ENCODE measurements at regions not wholly inside any gene's neighbourhood (a gene's known extent, or its start where the extent isn't known, plus 50 kb on each side); places are given as distances from the start of the nearest gene placed in this dataset.
A peak's percentile ranks its signal among the peaks of the same experiment; 100 is the strongest.

DNA sequence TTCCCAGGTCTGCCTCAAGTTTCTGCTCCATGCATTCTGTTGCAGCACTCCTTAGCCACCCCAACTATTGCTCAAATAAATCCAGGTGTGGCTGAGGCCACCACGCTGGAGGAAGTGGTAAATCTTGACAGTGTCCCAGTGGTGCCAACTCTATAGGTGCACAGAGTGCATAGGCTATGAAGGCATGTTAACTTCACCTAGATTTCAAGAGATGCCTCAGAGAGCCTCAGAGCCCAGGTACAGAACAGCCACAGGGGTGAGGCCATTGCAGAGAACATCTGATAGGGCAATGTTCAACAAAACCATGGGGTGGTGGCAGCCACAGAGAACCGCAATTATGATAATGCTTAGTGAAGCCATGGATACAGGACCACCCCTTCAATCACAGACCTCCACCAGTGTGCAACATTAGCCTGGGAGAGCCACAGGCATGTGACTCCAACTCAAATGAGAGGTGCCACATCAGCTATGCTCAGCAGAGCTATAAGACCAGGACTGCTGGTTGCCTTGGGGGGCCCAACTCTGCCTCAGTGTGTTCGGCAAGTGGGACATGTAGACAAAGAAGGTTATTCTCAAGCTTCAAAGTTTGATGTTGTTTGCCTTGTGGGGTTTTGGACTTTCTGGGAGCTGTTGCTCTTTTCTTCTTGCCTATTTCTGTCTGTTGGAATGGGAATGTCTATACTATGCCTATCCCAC is 468.7 kb downstream of the ANKRD50 start:
- DNase-seq (ENCODE audit: low read depth) = no peak
- H3K4me3 ChIP-seq (ENCODE audit: low read length) = no peak overlapping the region
- TF ChIP-seq, protein P1, sequence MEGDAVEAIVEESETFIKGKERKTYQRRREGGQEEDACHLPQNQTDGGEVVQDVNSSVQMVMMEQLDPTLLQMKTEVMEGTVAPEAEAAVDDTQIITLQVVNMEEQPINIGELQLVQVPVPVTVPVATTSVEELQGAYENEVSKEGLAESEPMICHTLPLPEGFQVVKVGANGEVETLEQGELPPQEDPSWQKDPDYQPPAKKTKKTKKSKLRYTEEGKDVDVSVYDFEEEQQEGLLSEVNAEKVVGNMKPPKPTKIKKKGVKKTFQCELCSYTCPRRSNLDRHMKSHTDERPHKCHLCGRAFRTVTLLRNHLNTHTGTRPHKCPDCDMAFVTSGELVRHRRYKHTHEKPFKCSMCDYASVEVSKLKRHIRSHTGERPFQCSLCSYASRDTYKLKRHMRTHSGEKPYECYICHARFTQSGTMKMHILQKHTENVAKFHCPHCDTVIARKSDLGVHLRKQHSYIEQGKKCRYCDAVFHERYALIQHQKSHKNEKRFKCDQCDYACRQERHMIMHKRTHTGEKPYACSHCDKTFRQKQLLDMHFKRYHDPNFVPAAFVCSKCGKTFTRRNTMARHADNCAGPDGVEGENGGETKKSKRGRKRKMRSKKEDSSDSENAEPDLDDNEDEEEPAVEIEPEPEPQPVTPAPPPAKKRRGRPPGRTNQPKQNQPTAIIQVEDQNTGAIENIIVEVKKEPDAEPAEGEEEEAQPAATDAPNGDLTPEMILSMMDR (conservative IDR thresholded peaks at IDR 0.05; ENCODE audit: low read length) = no peak

DNA sequence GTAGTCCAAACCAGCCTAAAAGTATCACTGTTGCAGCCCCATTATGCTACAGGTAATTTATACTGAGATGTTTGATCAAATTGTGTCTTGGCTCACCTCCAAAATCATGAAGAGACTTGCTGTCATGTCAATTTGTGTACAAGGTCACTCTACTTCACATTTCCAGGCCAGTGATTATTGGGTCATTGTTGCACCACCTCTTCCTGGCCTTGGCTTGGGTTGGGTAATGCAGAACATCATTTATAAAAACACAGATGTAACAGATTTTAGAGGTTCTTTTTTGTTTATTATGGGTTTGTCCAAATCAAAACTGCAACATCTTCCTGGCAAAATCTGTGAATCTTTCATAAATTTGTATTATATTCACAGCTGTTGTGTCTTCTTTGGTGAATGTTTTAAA is 459.5 kb downstream of the ANKRD50 start:
- no peak overlapping the region for H3K4me3 ChIP-seq (ENCODE audit: low read length)
- TF ChIP-seq, protein P1 (conservative IDR thresholded peaks at IDR 0.05; ENCODE audit: low read length) = no peak
- DNase-seq (ENCODE audit: low read depth) = no peak

DNA sequence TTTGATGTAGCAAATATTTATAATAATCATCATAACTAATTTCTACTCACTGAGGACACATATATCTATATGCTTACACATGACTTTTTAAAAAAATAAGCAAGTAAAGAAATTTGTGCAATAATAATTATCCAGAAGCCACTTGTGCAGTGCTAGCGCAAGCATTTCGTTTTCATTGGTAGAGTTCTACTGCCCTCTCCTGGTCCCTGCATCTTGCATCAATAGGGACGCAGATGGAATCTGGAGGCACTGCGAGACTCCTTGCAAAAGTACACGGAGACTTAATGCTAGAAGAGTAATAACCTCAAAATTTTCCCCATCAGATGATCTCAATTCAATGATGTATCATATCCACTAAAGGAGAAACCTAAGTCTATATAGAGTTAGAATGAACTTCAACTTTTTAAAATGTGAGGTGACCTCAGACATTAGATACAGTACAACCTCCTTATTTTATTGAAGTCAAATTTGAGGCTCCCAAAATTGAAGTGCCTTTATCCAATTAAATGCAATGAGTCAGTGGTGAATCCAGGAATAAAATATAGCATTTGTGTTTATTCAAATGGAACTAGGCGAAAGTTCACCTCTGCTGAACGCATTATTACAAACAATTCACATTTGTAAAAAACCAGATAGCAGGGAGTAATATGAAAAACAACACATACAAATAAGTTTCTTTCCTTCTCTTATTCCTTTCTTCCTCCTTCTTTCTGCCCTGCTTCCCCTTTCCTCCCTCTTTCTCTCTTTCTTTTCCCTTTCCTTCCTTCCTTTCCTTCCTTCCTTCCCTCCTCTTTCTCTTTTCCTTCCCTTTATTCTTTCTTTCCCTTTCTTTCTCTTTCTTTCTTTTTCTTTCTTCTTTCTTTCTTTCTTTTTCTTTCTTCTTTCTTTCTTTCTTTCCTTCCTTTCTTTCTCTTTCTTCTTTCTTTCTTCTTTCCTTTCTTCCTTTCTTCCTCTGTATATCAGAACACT is 450.0 kb downstream of the ANKRD50 start:
- no peak overlapping the region for H3K4me3 ChIP-seq (ENCODE audit: low read length)
- DNase-seq (ENCODE audit: low read depth) = peak; percentile 82
- TF ChIP-seq, protein P1 (conservative IDR thresholded peaks at IDR 0.05; ENCODE audit: low read length) = peak; percentile 99

DNA sequence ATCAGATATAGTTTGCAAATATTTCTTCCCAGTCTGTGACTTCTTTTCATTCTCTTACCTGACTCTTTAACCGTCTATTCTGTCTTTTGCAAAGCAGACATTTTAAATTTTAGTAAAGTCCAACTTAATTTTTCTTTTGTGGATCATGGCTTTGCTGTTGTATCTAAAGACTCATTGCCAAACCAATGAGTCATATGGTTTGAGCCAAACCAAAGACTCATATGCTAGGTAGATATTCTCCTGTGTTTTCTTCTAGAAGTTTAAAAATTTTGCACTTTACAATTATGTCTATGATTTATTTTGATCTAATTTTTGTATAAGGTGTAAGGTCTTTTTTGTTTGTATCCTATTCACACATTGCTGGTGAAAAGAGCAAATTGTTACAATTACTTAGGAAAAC is 446.8 kb downstream of the ANKRD50 start:
- TF ChIP-seq, protein P1 (conservative IDR thresholded peaks at IDR 0.05; ENCODE audit: low read length) = no peak

DNA sequence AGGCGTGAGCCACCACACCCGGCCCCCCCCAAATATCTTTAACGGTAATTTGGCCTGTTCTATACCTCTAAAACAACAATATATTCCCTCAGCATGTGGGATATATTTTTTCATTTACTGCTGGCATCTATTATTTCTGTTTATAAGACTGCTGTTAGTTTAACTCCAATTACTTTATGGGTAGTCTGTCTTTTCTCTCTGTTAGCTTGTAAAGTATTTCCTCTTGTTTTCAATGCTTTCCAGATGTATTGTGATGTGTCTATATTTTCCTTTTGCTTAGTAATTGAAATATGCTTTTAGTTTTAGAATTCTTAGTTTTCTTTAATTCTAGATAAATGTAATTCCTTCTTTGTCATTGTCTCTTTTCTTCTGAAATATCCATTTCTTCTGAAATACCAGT is 445.8 kb downstream of the ANKRD50 start:
- TF ChIP-seq, protein P1 (conservative IDR thresholded peaks at IDR 0.05; ENCODE audit: low read length) = no peak
- no peak for DNase-seq (ENCODE audit: low read depth)

More for the DNA sequence above, 446.8 kb downstream of the ANKRD50 start:
- DNase-seq (ENCODE audit: low read depth) = no peak
- no peak overlapping the region for H3K4me3 ChIP-seq (ENCODE audit: low read length)

DNA sequence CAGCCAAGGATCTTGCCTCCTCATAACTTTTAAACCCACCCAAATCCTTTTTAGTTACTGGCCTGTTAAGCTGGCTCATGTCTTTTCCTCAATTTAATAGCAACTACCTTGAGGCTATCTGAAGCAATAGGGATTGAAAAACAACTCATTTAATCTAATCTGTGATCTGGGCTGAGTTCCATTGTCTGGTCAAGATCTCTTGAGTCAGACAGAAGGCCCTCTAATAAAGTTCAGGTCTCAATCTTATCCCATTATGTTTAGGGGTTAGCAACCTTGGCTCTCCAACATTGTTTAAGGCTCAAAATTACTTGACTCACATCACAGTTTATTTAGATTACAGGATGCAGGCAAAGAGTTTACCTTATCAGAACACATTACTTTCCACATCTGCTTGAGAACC is 436.1 kb downstream of the ANKRD50 start:
- H3K4me3 ChIP-seq (ENCODE audit: low read length) = no peak overlapping the region
- DNase-seq (ENCODE audit: low read depth) = no peak
- TF ChIP-seq, protein P1 (conservative IDR thresholded peaks at IDR 0.05; ENCODE audit: low read length) = no peak

More for the DNA sequence above, 445.8 kb downstream of the ANKRD50 start:
- H3K4me3 ChIP-seq (ENCODE audit: low read length) = no peak overlapping the region
